ENCODE measurements at regions not wholly inside any gene's neighbourhood (a gene's known extent, or its start where the extent isn't known, plus 50 kb on each side); places are given as distances from the start of the nearest gene placed in this dataset.

- H3K79me2 ChIP-seq (ENCODE audit: control insufficient read depth, insufficient read depth, low read length), result no peaks in the 10 kb centered on the region
- ChIA-PET CTCF (no interaction called here), RAD21 (ENCODE audit: unreplicated experiment) (no interaction called here), POLR2A (no interaction called here), SMC1A (ENCODE audit: uncharacterized antibody, unreplicated experiment) (no interaction called here)
- no peak overlapping the region for H2AFZ ChIP-seq (ENCODE audit: control insufficient read depth, low read depth, low read length)
- no TSS peak for BruUV-seq (replicated peaks)
- H3K4me2 ChIP-seq (ENCODE audit: control insufficient read depth, insufficient read depth), result no peak overlapping the region
- TF ChIP-seq POLR2A (IDR thresholded peaks at IDR 0.05; ENCODE audit: low read depth, low read length) (no peak), CHD2 (IDR thresholded peaks at IDR 0.05; ENCODE audit: borderline replicate concordance, low read depth, low read length) (no peak), POLR2AphosphoS2 (IDR thresholded peaks at IDR 0.05; ENCODE audit: low read depth, low read length) (no peak), RBBP5 (conservative IDR thresholded peaks at IDR 0.05) (no peak), REST (IDR thresholded peaks at IDR 0.05; ENCODE audit: low read depth, low read length) (no peak), ZNF274 (IDR thresholded peaks at IDR 0.05; ENCODE audit: insufficient read depth, insufficient read length) (no peak), TBL1XR1 (IDR thresholded peaks at IDR 0.05; ENCODE audit: low read depth, low read length) (no peak), IRF4 (IDR thresholded peaks at IDR 0.05; ENCODE audit: low read depth, low read length) (no peak), FOS (IDR thresholded peaks at IDR 0.05; ENCODE audit: borderline replicate concordance, extremely low read depth, insufficient read length) (no peak), WRNIP1 (IDR thresholded peaks at IDR 0.05; ENCODE audit: borderline replicate concordance, low read depth, low read length) (no peak)
- no peaks in the 10 kb centered on the region for H4K20me1 ChIP-seq (ENCODE audit: control insufficient read depth, insufficient read depth)
- no peaks in the 10 kb centered on the region for H3K27me3 ChIP-seq (replicated peaks in 1 of 2; ENCODE audit: control insufficient read depth in 2 of 2, insufficient read depth in 2 of 2, low read length in 1 of 2)
- FAIRE-seq (no peak), DNase-seq (ENCODE audit: low read depth, low spot score) (no peak), ATAC-seq (no peak)
- H3K9me3 ChIP-seq (replicated peaks; ENCODE audit: control insufficient read depth, insufficient read depth, low read length), result no peaks in the 10 kb centered on the region
- intact Hi-C loops (cut with micrococcal nuclease; ENCODE audit: unreplicated experiment), result no loop called here
- in situ Hi-C loops (cut with MboI), result no loop called here
- H3K27ac ChIP-seq (ENCODE audit: control insufficient read depth, insufficient read depth), result no peak overlapping the region
- H3K4me1 ChIP-seq (ENCODE audit: control insufficient read depth, insufficient read depth, low read length), result no peaks in the 10 kb centered on the region
- H3K9ac ChIP-seq (ENCODE audit: control insufficient read depth, insufficient read depth, low read length), result no peak overlapping the region
- WGBS (ENCODE audit: insufficient coverage, insufficient replicate concordance, low lambda C conversion rate, missing lambda C conversion rate), result 0% methylated on average over 1 of the region's 1 CpG
- H3K4me3 ChIP-seq, result no peak overlapping the region
- H3K36me3 ChIP-seq (ENCODE audit: control insufficient read depth in 2 of 2, insufficient read depth in 2 of 2, low read length in 1 of 2), result no peaks in the 10 kb centered on the region
These were observed 983.8 kb downstream of the CDH9 start for GRCh38 chr5:26054594-26054993.
